HEK293T (cell line): ENCODE measurements at regions not wholly inside any gene's neighbourhood (a gene's known extent, or its start where the extent isn't known, plus 50 kb on each side); places are given as distances from the start of the nearest gene placed in this dataset.

Experiments used
- ARNT ChIP-seq: fragments of 450-650 bp; IDR thresholded peaks from 2 replicates; pipeline ENCODE4 v1.6.1; 2017; ENCODE audit warnings: mild to moderate bottlenecking
- BHLHE40 ChIP-seq: fragments of 450-650 bp; IDR thresholded peaks from 2 replicates; pipeline ENCODE4 v1.6.1; 2016; ENCODE audit warnings: mild to moderate bottlenecking, moderate library complexity, borderline replicate concordance
- CTBP1 ChIP-seq: fragments of 450-650 bp; IDR thresholded peaks from 2 replicates; pipeline ENCODE4 v1.6.1; 2016; ENCODE audit warnings: borderline replicate concordance
- ELF4 ChIP-seq: fragments of 450-650 bp; IDR thresholded peaks from 2 replicates; pipeline ENCODE4 v1.6.1; 2017; ENCODE audit warnings: antibody characterized with exemption
- FOXA1 ChIP-seq: fragments of 450-650 bp; IDR thresholded peaks from 2 replicates; pipeline ENCODE4 v1.6.1; 2016; ENCODE audit warnings: mild to moderate bottlenecking
- FOXK2 ChIP-seq: fragments of 450-650 bp; IDR thresholded peaks from 2 replicates; pipeline ENCODE4 v1.6.1; 2016; ENCODE audit warnings: mild to moderate bottlenecking
- FOXM1 ChIP-seq: fragments of 450-650 bp; IDR thresholded peaks from 2 replicates; pipeline ENCODE4 v1.6.1; 2017; ENCODE audit warnings: mild to moderate bottlenecking, borderline replicate concordance
- HDGF ChIP-seq: fragments of 450-650 bp; IDR thresholded peaks from 2 replicates; pipeline ENCODE4 v1.6.1; 2017; ENCODE audit warnings: antibody characterized with exemption, borderline replicate concordance
- LEF1 ChIP-seq: fragments of 450-650 bp; IDR thresholded peaks from 2 replicates; pipeline ENCODE4 v1.6.1; 2017; ENCODE audit warnings: mild to moderate bottlenecking, borderline replicate concordance
- NFRKB ChIP-seq: fragments of 450-650 bp; IDR thresholded peaks from 2 replicates; pipeline ENCODE4 v1.6.1; 2016; ENCODE audit warnings: mild to moderate bottlenecking, moderate library complexity
- PKNOX1 ChIP-seq: fragments of 450-650 bp; IDR thresholded peaks from 2 replicates; pipeline ENCODE4 v1.6.1; 2016
- SP1 ChIP-seq: fragments of 450-650 bp; IDR thresholded peaks from 2 replicates; pipeline ENCODE4 v1.6.1; 2017
- TARDBP ChIP-seq: fragments of 450-650 bp; IDR thresholded peaks from 2 replicates; pipeline ENCODE4 v1.6.1; 2016
- ZNF384 ChIP-seq: fragments of 450-650 bp; IDR thresholded peaks from 2 replicates; pipeline ENCODE4 v1.6.1; 2016

GRCh38 chr15:95470529-95470928, 860.0 kb upstream of the NR2F2 start:
- TF ChIP-seq ARNT, result no peak
- no peak for TF ChIP-seq SP1
- TF ChIP-seq ELF4, result no peak
- no peak for TF ChIP-seq FOXM1
- no peak for TF ChIP-seq TARDBP
- no peak for TF ChIP-seq HDGF
- no peak for TF ChIP-seq ZNF384
- TF ChIP-seq FOXK2, result no peak
- no peak for TF ChIP-seq CTBP1
- TF ChIP-seq BHLHE40, result no peak
- TF ChIP-seq FOXA1, result no peak
- no peak for TF ChIP-seq LEF1
- TF ChIP-seq PKNOX1, result no peak
- TF ChIP-seq NFRKB, result no peak
